HG02885 (cell line): ENCODE measurements at regions not wholly inside any gene's neighbourhood (a gene's known extent, or its start where the extent isn't known, plus 50 kb on each side); places are given as distances from the start of the nearest gene placed in this dataset.

ENCODE experiments used
- ATAC-seq: cut with Tn5 transposase; IDR thresholded peaks from one replicate; pipeline ENCODE4 v1.9.1; 2021; ENCODE audit warnings: mild to moderate bottlenecking; ENCODE audit not compliant: unreplicated experiment, poor library complexity

DNA sequence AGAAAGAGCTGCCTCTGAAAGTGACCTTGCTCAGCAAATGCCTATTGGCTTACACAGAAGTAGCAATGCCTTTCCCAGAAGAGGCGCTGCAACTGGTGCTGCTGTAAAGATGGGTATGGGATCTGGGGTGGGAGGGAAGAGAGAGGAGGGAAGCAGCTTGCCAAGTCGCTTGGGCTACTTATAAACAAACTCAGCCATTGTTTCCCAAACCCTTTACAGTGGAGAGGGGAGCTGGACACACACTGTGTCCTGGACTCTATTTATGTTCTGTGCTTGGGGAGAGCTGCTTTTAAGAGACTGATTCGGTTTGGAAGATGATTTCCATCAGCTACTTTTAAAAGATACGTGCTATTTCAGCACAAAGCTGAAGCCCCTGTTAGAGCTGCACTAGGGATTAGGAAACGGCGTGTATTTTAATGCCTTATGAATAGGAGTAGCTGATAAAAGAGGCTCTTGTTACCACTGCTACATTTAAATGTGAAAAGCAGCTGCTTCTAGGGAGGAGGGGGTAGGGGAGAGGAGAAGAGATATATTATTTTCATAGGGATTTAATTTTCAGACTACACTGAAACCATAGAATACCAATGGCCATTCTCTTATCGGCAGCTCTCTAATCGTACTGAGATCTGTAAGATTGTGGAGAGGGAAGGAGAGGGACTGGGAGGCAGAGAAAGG is 440.6 kb downstream of the MCTP2 start:
- no peak for ATAC-seq

DNA sequence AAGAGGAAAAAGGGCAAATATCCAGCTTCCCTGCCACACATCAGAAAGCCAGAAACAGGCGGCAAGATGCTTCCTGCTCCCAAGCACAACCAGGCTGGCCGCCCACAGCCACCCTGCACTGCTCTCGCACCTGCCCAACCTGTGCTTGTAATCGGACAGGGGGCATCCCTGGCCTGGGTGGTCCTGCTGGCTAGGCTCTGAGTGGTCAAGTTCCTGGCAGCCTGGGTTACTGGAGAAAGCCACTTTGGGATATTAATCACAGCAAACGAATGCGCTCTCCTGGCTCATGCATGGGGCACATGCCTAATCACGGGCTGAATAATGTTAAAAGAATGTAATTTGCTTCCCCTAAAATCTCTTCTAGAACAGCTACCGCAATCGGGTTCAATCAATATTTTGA is 442.4 kb downstream of the MCTP2 start:
- ATAC-seq, result no peak

DNA sequence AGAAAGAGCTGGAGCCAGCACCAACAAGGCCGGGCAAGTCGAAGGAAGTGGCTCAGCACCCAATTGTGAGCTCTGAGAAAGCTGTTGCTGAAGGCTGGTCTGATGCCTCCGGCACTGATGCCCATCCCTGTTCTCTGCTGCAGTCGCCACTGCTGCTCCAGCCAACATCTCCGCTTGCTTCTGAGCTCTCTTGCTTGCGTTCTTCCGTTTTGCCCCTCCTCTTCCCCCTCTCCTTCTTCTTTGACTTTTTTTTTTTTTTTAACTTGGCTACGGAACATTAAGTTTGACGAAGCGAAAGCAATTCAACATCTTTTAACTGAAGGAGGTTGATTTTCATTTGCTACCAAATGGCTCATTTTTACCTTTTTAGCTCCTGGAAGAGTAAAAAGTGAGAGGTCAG is 442.9 kb downstream of the MCTP2 start:
- ATAC-seq, result no peak

DNA sequence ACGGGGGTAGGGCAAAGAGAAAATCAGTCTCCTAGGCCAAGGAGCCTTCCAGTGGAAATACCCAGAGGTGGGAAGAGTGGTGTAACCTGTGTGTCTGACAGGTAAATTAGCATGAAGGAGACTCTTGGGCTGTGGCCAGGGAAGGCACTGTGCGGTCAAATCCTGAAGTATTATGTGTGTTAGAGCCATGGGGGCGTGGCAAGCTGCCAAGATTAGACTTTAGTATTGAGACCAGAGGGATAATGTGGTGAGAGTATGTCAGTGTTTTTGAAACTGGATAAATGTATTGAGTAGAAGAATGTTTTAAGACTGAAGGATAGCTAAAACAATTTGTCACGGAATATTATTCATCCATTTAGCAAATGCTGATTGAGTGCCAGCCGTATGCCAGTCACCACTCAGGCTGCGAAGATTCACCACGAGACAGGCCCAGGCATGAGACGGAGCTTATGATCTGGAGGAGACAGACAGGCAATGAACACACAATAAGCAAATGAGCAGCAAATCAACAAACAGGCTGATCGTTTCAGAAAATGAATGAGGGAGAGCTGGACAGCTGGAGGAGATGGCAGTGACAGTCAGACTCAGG is 445.9 kb downstream of the MCTP2 start:
- no peak for ATAC-seq

DNA sequence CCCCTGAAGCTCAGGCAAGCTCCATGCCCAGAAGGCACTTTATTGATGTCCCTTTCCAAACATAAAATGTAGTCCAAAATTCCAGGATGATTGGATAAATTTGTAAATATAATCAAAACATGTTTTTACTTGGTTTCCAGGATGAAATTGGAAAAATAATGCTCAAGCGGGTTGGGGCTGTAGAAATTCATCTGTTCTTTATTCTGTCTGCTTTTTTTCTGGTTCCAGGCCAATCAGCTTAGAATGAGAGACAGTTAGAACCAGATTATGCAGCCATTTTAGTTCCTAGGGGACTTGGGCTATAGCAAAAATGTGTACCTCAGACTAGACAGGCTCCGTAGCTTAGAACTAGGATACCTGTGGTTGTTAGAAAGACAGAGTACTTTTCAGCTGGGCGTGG is 450.8 kb downstream of the MCTP2 start:
- no peak for ATAC-seq

DNA sequence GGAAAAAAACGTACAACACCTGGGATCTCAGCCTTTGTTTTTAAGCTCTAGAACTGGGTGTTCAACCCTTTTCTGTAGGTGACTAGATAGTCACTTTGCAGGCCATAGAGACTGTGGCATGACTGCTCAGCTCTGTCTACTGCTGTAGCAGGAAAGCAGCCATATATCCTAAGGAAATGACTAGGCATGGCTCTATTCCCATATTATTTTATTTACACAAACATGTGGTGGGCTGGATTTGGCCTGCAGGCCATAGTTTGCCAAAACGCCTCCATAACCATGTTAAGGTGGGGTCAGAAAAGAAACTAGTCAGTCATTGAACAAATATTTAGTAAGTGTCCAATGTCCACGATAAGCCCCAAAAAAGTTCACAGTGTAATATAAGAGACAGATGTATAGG is 452.5 kb downstream of the MCTP2 start:
- no peak for ATAC-seq

DNA sequence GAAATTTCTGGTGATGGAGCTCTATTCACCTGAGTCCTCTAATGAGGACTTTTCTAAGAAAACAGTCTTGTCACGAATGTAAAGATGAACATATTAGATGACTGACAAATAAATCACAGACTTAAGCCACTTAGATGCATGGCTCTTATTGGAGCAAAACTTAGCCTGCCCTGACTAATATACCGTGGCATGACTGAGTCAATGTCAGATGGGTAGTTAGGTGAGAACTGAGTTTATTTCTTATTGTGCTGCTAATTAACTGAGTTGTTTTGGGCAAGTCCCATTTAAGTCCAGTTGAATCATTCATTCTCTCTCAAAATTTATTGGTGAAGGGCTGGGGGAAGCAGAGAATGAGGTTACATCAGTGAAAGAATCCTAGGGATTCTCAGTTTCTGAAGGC is 459.8 kb downstream of the MCTP2 start:
- ATAC-seq, result no peak

DNA sequence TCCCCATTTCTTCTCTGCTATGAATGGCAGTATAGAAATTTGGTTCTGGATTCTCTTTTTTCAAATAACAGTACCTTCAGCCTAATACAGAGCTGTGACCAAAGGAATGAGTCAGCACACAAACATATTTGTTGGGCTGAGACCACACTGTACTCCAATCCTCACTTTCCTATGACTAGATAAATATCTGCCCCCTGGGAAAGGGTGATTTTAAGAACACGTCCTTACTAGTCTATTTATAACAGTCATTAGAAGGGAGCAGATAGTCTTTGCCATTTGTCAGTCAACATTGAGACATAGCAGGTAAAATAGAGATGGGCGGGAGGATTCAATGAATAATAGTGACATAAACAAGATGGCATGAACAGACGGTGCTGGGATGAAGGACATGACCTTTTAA is 461.3 kb downstream of the MCTP2 start:
- no peak for ATAC-seq

DNA sequence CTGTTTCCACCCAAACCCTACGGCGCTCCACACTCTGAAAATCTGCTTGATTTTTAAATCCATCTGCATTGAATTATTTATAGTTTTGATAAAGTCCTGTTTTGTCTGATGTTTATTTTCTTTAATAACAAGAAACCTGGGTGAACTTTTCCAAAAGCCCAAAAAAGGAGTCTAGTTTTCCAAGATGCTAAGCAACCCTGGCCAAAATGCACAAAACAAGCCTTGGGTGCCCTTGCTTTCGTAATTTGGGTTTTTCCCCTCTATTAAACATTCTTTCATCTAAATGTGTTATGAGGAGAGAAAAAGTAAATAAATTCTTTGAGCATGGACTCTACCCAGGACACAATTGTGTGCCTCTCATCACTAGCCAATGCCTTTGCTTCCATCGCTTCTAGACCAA is 468.9 kb downstream of the MCTP2 start:
- ATAC-seq, result no peak

DNA sequence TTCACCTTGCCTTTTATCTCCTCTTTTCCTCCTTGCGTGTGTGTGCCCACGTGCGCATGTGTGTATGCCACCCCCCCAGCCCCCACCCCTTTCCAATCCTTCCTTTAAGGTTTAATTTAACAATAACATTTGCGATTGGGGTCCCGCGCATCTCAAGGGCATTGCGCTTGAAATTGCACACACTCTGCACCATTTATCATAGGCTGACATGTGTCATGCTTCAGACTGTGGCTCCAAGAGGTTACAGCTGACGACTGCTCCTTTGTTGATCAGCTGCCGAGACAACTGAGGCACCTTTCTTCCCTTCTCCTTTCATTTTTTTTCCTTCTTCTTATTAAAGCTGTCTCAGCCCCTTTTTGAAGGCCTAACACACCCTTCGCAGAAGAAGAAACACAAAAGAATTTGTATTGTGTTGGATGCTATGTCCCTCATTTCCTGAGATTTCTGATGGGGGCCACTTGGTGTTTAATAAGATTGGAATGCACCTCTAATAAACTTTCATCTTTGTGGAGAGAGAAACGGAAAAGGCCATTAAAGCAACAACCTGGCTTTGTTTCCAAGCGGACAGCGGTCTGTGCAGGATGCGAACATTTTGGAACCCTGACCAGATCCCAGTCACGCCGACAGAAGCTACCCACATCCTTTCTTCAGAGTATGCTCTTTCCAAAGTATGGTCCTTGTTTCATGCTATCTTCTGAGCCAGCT is 470.1 kb downstream of the MCTP2 start:
- ATAC-seq, result no peak

DNA sequence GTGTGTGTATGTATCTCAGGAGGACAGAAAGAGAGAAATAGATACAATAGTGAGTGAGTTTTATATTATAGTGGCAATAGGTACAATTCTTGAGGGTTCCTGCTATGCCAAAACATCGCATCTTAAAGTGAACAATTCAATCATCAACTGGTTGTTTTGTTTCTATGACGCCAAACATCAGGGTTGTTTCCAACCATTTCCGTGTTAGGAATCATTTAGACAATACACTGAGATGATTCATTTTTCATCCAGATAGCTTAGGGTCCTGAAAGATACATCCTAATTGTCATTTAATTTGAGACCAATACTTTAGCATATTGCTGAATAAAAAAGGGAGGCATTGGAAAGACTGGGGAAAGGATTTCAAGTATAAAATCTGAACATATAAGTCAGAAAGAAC is 472.2 kb downstream of the MCTP2 start:
- no peak for ATAC-seq

DNA sequence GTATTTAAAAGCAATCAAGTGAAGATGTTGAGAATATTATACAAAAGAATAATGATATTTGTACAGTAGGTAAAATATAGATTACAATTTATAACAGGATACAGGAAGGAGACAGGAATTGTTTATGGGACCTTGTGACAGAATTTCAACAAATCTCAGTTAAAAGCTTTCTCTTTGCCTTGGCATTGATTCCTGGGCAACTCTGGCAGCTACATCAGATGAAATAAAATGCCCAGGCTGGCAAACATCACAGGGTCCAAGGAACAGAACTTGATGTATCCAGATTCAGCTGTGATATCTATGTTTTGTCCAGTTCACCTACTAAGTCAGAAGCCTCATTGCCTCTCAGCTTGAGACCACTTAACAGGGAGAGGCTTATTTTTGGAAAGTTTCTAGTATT is 473.1 kb downstream of the MCTP2 start:
- ATAC-seq, result no peak

DNA sequence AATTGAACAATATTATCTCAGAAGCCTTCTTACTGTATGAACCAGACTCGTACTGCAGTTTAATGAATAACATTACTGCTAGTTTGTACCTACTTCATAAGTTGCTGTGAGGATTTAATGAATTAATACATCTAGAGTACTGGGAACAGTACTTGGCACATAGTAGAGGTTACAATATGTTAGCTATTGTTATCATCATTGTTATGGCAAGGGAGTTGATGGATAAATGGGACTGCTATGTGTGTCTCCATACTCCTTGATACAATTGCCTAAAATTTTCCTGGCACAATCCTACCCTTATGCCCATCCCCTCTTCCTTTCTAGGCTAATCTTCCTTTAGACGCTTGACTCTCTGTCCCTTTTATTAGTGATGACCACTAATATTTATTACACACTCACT is 473.6 kb downstream of the MCTP2 start:
- no peak for ATAC-seq

DNA sequence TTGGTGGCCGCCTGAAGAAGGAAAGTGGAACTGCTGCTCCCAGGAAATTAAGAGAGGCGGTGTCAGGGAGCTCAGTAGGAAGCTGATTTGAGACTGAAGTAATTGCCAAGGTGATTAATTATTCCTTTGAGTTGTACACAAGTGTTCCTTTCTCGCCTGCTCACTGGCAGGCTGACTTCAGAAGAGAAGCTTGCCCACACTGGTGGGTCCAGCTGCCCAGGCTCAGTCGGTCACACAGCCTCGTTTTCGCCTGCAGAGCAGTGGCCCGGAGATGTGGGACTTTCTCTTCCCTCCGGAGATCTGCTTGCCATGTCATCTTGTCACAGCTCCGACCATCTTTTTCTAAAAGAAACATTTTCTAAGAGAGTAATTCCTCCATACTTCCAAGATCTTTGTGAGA is 478.0 kb downstream of the MCTP2 start:
- ATAC-seq, result no peak

DNA sequence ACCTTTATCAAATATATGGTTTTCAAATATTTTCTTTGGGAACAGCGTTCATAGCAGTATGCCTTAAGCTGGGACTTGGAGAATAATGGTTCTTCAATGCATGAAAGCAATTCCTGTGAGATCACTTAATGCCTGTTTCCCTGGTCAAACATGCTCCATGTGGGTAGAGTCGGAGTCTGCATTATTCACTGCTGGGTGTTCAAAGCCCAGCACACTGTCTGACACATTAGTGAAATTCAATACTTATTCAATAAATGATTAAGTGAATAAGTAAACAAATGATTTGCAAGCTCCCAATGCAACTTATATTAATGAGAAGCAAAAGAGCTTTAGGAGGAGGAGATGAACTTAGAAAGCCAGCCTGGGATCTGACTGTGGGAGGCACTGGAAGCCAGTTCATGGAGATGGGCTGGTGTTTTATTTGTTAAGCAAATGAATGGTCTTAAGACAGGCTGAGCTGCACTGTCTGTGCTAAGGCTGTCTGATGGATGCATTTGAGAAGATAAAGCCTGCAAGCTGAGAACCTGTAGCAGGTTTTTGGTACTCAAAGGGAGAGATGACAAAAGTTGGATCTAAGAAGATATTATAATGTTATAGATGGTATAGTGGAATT is 490.8 kb downstream of the MCTP2 start:
- no peak for ATAC-seq

DNA sequence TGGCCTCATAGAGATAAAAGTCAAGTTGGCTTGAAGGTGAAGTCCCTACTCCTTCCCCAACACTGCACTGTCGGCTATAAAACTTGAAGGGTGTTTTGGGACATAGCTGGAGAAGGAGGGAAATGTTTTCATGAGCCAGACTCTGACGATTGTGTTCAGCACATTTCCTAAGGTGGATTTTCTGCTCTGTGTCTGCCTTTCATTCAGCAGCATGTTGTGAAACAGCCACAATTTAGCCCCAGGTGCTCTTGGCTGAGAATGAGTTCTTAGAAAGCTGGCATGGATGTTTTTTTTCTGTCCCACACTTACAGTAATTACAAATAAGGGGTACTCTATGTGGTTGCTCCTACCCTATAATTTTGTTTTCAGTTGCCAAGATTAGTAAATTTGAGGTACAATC is 492.4 kb downstream of the MCTP2 start:
- ATAC-seq, result no peak

DNA sequence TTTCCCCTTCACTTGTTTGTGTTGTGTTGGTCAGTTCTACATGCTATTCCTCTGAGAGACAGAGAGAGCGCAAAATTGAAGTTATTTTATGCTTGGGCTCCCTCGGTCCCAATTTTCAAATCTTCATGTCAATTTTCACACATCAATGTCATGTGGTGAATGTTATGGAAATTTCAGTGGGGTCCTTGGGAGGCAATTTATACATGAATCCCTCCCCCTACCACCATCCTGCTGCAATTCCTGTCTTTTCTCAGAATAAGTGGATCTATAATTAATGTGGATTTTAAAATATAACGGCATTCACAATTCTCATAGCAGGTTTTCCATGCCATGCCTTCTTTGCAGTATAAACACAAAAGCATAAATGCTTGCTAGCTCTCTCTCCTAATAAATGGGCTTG is 499.9 kb downstream of the MCTP2 start:
- ATAC-seq, result no peak

DNA sequence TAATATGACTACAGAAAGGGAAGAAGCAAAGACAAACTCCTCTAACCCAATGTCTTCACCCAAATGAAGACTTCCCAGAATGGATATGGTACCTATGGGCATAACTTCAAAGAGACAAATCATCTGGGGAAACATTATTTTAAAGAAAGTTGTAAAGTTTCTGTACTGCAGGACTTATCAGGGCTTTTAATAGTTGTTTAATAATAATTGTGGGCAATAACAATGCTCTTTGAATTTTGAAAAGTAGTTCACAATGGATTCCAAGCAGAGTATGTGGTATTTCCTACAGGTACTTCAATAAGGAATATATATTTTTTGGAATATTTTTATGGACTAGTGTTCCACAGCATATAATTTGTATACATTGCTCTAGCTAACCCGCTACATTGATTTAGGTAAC is 503.1 kb downstream of the MCTP2 start:
- ATAC-seq, result no peak

DNA sequence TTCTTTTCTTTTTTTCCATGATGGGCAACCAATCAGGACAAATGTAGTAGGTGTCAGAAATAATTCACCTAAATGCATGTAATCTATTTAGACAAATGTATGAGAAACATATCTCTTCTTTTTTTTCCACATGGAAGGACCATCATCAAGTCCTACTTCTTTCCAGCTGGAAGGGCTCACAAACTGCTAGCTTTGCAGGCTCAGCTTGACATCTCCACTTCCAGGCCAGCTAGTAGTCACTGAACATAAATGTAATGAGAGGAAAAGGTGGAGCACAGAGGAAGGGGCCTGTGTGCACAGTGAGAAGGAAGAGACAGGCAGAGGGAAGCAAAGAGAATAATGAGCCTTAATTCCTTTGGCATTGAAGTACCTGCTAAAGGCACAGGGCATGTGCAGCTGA is 504.9 kb downstream of the MCTP2 start:
- no peak for ATAC-seq

DNA sequence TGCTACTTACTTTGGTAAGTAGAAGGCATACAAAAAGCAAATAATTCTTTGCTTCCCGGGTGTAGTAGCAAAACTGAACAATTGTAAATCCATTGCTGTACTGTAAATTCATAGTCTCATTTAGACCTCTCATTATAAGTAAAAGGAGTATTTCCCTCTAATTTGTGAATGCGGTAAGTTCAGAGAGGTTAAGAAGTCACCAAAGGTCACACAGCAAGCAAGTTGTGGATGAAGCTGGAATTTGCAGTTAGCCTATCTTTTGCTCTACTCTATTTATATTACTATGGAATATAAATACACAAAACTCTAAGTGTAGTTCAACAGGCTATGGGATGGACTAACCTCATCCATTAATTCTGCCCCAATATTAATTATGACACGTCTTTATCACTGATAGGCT is 508.3 kb downstream of the MCTP2 start:
- ATAC-seq, result no peak

DNA sequence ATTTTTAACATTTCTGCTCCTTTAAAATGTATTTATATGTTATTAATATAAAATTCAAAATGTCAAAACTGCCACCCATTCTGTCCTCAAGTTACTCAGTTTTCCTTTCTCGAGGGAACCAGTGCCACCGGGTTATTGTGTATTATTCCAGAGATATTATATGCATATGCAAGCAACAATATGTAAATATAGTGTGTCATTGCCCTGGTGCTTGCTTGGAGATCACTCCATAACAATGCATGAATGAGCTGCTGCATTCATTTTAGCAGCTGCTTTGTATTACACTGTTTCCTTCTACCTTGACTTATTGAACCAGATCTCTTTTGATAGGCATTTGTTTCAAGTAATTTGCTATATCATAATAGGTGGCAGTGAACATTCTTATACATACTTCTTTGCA is 509.1 kb downstream of the MCTP2 start:
- no peak for ATAC-seq

DNA sequence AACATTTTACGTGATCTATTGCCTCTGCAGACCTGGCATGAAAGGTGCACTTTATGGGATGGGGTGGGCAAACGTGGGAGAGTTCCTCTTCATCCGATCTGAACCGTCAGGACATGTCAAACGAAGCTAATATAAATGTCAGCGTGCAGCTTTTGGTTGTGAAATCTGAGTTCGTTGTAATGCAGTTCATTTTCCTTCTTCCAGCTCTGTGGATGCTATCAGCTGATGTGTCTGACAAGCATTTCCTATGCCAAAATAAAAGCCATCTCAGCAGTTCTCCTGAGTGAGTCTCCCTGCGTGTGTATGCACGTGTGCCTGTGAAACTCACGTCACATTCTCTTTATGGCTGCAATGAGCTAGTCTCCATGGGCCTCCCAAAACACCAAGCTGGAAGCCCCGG is 512.3 kb downstream of the MCTP2 start:
- no peak for ATAC-seq
